ENCODE measurements at regions not wholly inside any gene's neighbourhood (a gene's known extent, or its start where the extent isn't known, plus 50 kb on each side); places are given as distances from the start of the nearest gene placed in this dataset.

- Histone ChIP-seq H3K4me2 (no peak overlapping the region), H3K4me1 (ENCODE audit: control insufficient read depth in 1 of 2, insufficient read depth in 2 of 2, low read depth in 1 of 2, low read length in 1 of 2) (no peaks in the 10 kb centered on the region), H3K9me2 (no peaks in the 10 kb centered on the region), H3K27ac (ENCODE audit: low read depth in 2 of 2, low read length in 1 of 2) (no peak overlapping the region), H3K9ac (no peak overlapping the region), H3K9me3 (no peaks in the 10 kb centered on the region), H4K20me1 (ENCODE audit: insufficient read depth) (no peaks in the 10 kb centered on the region), H3K79me2 (ENCODE audit: insufficient read depth) (no peaks in the 10 kb centered on the region), H2AFZ (ENCODE audit: low read depth) (no peak overlapping the region), H3F3A (replicated peaks; ENCODE audit: insufficient read depth) (no peaks in the 10 kb centered on the region), H3K4me3 (ENCODE audit: low read depth in 2 of 2, low read length in 1 of 2) (no peak overlapping the region), H3K36me3 (replicated peaks in 1 of 2; ENCODE audit: control insufficient read depth in 1 of 2, insufficient read depth in 2 of 2, low read length in 1 of 2) (no peaks in the 10 kb centered on the region), H3K27me3 (ENCODE audit: insufficient read depth) (no peaks in the 10 kb centered on the region)
- ChIA-PET POLR2A (no interaction called here), CTCF (interaction anchor here (1.0 kb wide), 1 partner anchor 112 kb away, joined by 3 read pairs; no protein-coding TSS in a partner anchor)
- 39% methylated on average over 2 of the region's 2 CpGs for WGBS (ENCODE audit: low lambda C conversion rate)
- TF ChIP-seq, protein P1, sequence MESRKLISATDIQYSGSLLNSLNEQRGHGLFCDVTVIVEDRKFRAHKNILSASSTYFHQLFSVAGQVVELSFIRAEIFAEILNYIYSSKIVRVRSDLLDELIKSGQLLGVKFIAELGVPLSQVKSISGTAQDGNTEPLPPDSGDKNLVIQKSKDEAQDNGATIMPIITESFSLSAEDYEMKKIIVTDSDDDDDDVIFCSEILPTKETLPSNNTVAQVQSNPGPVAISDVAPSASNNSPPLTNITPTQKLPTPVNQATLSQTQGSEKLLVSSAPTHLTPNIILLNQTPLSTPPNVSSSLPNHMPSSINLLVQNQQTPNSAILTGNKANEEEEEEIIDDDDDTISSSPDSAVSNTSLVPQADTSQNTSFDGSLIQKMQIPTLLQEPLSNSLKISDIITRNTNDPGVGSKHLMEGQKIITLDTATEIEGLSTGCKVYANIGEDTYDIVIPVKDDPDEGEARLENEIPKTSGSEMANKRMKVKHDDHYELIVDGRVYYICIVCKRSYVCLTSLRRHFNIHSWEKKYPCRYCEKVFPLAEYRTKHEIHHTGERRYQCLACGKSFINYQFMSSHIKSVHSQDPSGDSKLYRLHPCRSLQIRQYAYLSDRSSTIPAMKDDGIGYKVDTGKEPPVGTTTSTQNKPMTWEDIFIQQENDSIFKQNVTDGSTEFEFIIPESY (IDR thresholded peaks at IDR 0.05; ENCODE audit: borderline replicate concordance, low read depth): no peak
- TF ChIP-seq ELF1 (IDR thresholded peaks at IDR 0.05) (no peak), GATA2 (CRISPR knock-in tag; IDR thresholded peaks at IDR 0.05) (no peak), FOXJ3 (CRISPR knock-in tag; IDR thresholded peaks at IDR 0.05) (no peak), JUND (IDR thresholded peaks at IDR 0.05) (no peak), RAD21 (IDR thresholded peaks at IDR 0.05; ENCODE audit: low read length) (no peak), CHD2 (IDR thresholded peaks at IDR 0.05; ENCODE audit: low read length, partially characterized antibody) (no peak), SMC3 (IDR thresholded peaks at IDR 0.05; ENCODE audit: low read depth, low read length) (no peak)
- no peak for DNase-seq
These were observed 575.8 kb downstream of the CSNK1G3 start for GRCh38 chr5:124087752-124088151.

GRCh38 chr5:124080256-124080655, 568.3 kb downstream of the CSNK1G3 start:
- H2AFZ ChIP-seq (ENCODE audit: low read depth): no peak overlapping the region
- no peaks in the 10 kb centered on the region for H3K4me1 ChIP-seq (ENCODE audit: control insufficient read depth in 1 of 2, insufficient read depth in 2 of 2, low read depth in 1 of 2, low read length in 1 of 2)
- no peak for DNase-seq
- H3K4me3 ChIP-seq (ENCODE audit: low read depth in 2 of 2, low read length in 1 of 2): no peak overlapping the region
- H3K27me3 ChIP-seq (ENCODE audit: insufficient read depth): no peaks in the 10 kb centered on the region
- H3K9me2 ChIP-seq: no peaks in the 10 kb centered on the region
- H3K4me2 ChIP-seq: no peak overlapping the region
- ChIA-PET CTCF (no interaction called here), POLR2A (no interaction called here)
- H3K9ac ChIP-seq: no peak overlapping the region
- H3K79me2 ChIP-seq (ENCODE audit: insufficient read depth): no peaks in the 10 kb centered on the region
- no peak for TF ChIP-seq JUND (IDR thresholded peaks at IDR 0.05)
- TF ChIP-seq MAX (IDR thresholded peaks at IDR 0.05; ENCODE audit: low read depth): no peak
- no peak for TF ChIP-seq MEF2A (IDR thresholded peaks at IDR 0.05; ENCODE audit: borderline replicate concordance, low read depth)
- TF ChIP-seq, protein P2, sequence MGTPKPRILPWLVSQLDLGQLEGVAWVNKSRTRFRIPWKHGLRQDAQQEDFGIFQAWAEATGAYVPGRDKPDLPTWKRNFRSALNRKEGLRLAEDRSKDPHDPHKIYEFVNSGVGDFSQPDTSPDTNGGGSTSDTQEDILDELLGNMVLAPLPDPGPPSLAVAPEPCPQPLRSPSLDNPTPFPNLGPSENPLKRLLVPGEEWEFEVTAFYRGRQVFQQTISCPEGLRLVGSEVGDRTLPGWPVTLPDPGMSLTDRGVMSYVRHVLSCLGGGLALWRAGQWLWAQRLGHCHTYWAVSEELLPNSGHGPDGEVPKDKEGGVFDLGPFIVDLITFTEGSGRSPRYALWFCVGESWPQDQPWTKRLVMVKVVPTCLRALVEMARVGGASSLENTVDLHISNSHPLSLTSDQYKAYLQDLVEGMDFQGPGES (IDR thresholded peaks at IDR 0.05; ENCODE audit: low read depth, low read length): no peak
- no peak for TF ChIP-seq FOSL2 (IDR thresholded peaks at IDR 0.05; ENCODE audit: borderline replicate concordance, low read depth)
- TF ChIP-seq FOXM1 (IDR thresholded peaks at IDR 0.05; ENCODE audit: low read depth): no peak
- no peak overlapping the region for H3K27ac ChIP-seq (ENCODE audit: low read depth in 2 of 2, low read length in 1 of 2)
- no peaks in the 10 kb centered on the region for H3K9me3 ChIP-seq
- no peaks in the 10 kb centered on the region for H3K36me3 ChIP-seq (replicated peaks in 1 of 2; ENCODE audit: control insufficient read depth in 1 of 2, insufficient read depth in 2 of 2, low read length in 1 of 2)
- no peaks in the 10 kb centered on the region for H3F3A ChIP-seq (replicated peaks; ENCODE audit: insufficient read depth)
- H4K20me1 ChIP-seq (ENCODE audit: insufficient read depth): no peaks in the 10 kb centered on the region

Measured in SK-N-SH (cell line).